ENCODE measurements at regions not wholly inside any gene's neighbourhood (a gene's known extent, or its start where the extent isn't known, plus 50 kb on each side); places are given as distances from the start of the nearest gene placed in this dataset.

DNA sequence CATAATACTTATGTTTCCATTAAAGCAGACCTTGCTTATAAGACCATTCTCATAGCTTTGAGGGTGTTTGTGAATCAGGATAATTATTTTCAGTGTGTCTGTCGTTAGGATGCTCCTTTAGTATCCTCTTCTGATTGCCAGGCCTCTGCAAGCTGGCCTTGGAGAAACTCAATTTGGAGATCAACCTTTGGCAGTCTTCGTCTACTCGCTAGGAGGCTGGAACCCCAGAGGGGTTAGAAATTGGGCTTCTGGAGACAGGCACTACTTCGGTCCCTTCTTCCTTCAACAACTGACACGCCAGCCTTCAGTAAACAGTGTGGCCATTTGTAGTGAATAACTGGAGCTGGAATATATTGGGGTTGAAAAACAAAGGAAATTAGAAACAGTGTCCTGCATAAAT, 100.8 kb upstream of the CITED2 start:
- TF ChIP-seq, protein P1, sequence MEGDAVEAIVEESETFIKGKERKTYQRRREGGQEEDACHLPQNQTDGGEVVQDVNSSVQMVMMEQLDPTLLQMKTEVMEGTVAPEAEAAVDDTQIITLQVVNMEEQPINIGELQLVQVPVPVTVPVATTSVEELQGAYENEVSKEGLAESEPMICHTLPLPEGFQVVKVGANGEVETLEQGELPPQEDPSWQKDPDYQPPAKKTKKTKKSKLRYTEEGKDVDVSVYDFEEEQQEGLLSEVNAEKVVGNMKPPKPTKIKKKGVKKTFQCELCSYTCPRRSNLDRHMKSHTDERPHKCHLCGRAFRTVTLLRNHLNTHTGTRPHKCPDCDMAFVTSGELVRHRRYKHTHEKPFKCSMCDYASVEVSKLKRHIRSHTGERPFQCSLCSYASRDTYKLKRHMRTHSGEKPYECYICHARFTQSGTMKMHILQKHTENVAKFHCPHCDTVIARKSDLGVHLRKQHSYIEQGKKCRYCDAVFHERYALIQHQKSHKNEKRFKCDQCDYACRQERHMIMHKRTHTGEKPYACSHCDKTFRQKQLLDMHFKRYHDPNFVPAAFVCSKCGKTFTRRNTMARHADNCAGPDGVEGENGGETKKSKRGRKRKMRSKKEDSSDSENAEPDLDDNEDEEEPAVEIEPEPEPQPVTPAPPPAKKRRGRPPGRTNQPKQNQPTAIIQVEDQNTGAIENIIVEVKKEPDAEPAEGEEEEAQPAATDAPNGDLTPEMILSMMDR (IDR thresholded peaks at IDR 0.05) = no peak
- no peak for TF ChIP-seq ZFX (IDR thresholded peaks at IDR 0.05; ENCODE audit: borderline replicate concordance)
